Fibroblast of skin of left biceps (primary cell): ENCODE measurements at regions not wholly inside any gene's neighbourhood (a gene's known extent, or its start where the extent isn't known, plus 50 kb on each side); places are given as distances from the start of the nearest gene placed in this dataset.
"Not testable (repeated sequence)": the region's sequence is repeated elsewhere in the genome, so short reads cannot be mapped to it uniquely, and the experiment has no call there.

Source experiments
- DNase-seq, 2 experiments: peaks; one replicate each; pipeline ENCODE4 v3.0.0-alpha.2; 2013; ENCODE audit warnings: low read depth in 2 of 2

DNA sequence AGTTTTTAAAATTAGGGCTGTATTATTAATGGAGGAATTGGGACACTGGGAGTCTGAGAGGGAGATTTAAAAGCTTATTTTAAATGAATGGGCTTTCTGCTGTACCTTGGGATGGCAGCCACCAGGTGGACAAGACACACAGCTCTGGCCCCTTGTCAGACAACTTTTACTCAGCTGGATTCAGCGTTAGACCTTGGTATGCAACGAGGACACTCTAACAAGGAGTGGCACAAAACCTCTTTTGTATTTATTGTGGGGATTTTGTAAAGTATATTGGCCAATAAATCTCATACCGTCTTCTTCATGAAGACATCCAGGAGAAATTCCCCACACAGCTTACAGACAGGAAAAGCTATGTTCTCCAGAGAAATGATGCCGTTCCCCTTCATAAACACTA is 105.7 kb downstream of the LCA5 start:
- DNase-seq: no peak

DNA sequence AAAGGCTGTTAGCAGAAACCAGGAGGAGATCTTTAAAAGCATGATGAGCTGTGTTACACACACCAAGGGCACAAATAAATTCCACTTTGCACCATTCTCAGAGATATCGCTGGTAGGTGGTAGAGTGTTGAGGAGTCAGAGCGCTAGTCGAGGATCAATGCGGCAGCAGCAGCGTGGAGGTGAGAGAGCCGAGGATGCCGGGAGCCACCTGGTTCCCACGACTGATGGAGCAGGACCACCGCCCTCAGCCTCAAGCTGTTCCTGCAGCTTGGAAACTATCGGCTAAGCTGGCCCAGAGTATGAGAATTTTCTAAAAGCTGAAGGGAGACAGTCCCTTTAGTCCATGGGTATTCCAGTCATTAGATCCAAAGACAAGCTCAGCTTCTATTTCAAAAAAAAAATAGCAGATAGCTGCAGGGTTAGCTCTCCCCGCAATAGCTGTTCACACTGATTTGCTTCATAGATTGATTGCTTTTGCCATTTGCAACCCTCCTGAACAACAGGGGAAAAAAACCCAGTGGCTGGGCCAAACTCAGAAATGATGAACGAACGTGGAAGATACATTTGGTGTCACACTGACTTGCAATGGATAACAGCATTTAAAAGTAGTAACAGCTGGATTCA is 106.2 kb downstream of the LCA5 start:
- DNase-seq: no peak

DNA sequence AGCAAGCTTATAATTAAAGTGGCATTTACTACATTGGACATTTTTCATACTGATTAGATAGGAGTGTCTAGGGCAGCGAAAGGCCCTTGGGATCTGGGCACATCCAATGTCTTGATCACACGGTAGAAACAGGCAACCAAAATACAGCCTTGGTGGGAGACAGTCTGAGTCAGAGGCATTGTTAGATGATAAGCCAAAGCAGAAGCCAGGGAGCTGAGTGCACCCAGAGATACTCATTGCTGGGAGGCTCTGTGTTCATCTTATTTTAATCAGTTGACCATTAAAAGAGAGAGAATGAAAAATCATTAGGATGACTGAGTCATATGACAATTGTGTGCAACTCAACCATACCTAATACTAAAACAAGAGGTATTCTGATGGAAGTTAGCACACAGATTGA is 109.5 kb downstream of the LCA5 start:
- DNase-seq: no peak

DNA sequence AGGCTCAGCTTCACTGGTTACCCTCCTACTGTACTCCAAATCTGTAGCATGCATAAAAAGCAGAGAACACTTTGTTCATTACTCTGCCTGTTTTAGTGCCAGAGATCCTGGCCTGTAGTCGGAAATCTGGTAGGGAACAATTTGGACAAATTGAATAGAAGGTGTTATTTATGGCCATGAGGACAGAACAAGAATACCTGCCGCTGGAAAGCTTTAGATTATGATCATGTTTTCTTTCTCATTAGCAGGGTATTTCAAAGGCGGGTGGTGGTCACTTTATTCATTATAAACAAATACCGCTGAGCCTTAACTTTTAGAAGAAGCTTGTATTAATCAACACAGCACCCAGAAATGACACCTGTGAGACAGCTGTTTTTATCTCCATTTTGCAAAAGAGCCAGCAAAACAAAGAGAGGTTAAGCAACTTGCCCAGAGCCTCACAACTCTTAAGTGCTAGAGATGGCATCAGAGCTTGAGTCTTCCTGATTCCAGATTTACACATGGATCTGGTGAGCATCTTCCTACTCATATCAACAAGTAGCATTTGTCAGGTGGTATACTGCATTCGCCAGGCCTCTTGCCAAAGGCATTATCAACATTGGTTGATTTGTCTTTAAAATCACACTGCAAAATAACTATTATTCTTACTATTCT is 110.5 kb downstream of the LCA5 start:
- no peak for DNase-seq

DNA sequence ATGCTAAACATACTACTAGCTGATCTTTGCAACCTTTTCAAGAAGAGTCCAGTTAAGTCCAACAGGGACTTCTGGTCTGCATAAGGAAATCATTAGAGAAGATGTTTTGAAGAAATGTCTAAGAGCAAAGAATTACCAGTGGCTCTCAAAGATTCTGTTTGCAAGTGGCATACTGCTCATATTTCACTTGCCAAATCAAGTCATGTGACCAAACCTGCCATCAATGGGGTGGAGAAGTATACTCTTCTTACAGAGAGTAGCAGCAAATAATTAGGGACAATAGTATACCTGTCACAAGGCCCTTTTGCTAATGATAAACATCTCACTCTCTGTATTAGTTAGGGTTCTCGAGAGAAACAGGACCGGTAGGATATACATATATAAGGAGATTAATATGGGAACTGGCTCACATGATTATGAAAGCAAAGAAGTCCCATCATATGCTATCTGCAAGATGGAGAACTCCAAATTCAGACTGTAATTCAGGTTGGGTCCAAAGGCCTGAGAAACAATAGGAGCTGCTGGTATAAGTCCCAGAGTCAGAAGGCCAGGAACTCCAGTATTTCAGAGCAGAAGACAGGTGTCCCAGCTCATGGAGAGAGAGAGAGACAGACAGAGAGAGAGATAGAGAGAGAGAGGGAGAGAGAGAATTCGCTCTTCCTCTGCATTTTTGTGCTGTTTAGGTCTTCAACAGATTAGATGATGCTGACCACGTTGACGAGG is 111.5 kb downstream of the LCA5 start:
- no peak for DNase-seq

DNA sequence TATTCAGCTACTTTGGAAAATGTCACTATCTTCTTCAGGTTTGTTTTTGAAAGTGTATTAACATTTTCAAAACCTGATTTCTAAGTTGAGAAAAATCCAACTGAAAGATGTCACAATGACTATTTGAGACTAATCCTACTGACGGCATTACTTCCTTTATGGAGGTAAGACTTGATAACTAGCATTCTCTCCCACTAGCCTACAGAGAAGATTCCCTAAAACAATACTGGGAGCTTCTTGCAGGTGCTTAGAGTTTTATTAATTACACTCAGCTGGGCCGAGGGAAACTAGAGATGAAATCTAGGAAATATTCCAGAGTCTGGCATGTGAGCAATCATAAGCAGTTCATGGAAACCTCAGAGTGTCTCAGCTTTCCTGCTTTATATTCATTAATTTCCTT is 114.0 kb downstream of the LCA5 start:
- DNase-seq: no peak

DNA sequence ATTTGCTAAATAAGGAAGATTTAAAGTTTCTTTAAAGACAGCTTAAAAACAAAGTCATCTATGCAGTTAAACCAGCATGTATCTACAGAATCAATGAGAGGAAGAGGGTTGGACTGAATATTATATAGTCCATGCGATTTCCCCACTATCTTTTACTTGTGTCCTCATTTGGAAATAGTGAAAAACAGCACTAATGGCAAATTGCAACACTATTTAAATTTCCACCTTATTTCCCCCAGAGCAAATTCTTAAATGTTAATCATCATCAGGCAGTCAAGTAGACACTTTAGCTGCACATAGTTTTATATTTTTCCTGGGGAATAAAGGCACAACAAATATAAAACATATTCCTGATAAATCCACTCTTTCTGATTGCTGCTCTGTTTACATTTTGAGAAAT is 114.6 kb downstream of the LCA5 start:
- DNase-seq: no peak

DNA sequence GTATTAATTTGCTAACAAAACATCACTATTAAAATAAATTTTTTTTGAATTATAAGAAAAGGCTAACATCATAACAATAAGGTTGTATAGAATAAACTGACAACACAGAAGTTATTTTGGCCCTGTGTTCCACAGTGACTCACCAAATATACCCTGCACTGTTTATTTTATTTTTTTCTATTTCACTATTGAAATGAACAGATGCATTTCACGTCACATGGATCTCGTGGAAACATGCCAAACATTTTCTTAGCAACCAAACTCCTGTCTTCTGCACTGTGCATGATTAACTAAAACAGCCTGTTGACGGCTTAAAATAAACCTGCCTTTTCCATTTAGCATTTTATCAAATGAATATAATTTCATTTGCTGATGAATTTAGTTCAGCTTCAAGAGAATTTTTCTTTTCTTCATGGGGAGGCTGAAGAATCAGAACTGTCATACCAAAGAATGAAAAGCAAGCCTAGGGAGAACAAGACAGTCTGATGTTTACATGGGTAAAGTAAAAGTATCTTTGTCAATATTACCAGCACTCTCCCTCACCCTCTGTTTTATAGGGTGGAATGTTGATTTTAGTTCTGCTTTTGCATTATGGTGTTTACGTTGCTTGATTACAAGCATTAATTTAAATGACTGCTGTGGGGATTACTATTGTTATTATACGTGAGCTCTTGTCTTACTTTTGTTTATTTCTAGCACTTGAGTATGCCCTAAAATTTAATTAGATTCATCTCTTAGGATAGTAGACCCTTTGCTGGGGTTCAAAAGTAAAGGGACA is 115.3 kb downstream of the LCA5 start:
- DNase-seq: peak; percentile 72 to 73

DNA sequence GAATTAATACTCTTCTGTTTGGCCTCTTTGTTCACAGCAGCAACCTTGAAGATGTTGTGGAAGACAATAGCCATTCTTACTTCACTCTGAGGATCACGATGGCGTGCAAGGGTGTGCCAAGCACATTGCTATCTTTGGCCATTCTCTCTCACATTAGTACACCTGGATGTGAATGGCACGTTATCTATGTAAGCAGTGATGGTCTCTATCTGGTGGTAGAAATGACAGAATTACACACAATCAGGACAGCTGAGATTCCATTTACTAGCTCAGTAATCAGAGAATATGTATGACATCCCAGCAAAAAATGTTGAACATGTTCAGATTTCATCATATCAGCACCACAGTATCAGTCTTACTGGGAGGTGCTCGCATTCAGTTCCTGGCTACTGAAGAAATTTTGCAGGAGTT is 116.2 kb downstream of the LCA5 start:
- DNase-seq: peak; percentile 19 to 43

DNA sequence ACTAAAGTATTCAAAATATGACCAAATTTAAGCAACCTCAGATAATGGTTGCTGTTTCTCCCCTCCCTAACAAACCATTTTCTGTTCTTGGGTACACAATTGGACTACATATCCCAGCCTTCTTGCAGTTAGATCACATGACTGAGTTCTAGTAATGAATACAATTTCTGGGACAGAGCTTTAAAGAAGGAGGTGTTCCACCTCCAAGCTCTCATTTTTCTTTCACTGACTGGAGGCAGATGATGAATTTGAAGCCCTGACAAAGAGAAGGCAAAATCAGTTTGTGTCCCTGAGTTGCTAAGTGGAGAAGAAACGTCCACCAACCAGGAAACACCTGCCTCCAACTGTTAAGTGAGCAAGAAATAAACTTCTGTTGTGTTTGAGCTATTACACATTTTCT is 117.2 kb downstream of the LCA5 start:
- DNase-seq: no peak

DNA sequence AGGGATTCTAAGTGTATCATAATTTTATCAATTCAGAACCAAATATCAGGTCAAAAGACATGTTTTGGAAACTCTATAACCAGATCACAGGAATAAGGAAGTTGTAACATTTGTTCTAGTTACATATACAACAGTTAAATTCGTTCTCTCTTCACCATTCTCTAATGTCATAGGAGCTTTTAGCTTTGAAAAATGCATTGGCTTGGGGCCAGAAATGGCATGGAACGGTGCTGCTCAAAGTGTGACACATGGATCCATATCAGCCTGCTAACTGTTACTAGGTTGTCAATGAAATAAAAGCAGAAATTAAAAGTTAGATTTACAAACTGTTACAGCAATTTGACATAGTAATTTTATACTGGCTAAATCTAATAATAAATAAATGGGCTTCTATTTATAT is 120.3 kb downstream of the LCA5 start:
- DNase-seq: no peak

DNA sequence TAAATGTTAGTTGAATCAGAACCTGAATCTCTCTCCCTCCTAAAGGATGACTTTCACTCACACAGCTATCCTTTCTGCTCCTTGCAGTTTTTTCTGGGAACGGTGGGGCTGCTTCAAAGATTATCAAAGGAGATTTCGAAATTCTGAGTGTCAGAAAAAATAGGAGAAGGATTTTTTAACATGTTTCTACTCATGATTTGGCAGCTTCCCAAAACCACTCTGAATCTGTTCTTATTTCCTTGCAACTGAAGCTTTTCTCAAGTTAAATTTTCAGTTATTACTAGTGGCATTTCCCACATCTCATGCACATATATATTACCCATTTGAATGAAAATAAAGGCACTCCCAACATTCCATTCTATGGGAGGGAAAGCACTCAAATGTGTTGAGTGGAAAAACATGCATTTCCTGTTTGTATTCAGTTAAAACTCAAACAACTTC is 123.6 kb downstream of the LCA5 start:
- DNase-seq: peak; percentile 58 to 60

DNA sequence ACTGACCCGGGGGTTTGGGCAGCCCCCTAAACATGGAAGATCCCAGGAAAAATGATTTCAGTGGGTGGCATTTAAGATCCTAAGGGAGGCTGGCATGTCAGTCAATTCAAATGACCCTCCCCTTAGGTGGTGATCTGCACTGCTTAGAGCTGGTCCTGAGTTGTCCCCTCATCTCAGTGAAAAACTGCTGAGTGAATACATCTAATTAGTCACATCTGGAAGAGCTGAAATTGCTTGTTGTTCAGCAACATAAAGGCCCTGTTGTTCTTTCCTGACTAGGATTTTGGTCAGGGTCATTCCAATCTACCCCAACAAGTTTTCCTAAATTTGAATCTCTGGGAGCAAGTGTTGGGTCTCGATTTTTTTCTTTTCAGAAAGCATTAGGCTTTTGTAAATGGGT is 126.4 kb downstream of the LCA5 start:
- DNase-seq: no peak

DNA sequence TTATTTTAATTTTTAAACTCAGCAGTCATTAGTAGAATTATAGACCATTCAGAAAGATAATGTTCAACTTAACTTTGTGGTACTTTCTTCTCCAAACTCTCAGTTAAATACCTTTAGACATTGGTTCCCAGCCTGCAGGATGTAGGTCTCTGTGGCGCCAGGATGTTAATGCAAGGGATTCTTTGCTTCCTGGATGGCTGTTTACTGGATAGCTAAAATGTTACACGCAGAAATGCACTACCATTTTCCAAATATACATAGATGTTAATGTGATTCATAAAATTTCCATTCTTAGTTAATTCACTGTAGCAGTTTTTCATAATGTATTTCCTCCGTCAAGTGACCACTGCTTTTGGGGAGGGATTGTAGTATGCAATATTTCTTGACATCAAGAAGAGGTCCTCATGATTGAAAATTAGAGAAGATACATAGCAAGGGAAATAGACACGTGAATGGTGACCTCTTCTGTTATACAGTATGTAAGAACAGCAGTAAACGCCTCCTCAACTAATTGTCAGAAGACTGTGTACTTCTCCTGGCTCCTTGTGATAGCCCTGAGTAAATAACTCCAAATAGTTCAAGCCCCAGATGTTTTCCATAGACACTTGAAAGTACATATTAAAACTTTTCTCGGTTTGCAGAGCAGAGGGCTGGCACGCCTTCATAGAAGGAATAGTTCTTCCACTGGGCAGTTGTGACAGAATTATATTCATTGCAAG is 128.8 kb downstream of the LCA5 start:
- no peak for DNase-seq

DNA sequence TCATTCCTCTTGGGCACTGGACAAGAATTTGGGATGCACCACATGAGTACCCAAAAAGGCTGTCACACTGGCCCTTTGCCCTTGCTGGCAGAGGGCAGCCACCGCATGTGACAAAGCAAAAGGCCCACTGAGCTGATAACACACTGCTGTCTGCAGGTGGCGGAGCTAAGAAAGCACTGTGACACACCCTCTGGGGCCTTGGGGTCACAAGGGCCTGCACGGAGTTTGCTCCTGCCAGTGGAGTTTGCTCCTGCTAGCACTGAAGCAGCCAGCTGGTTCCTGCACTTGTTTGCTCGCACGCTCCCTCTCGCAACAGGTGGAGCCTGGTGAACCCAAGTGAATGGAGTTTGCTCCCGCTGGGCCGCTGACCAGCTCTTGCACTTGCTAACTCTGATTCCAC is 132.6 kb downstream of the LCA5 start:
- DNase-seq: no peak

DNA sequence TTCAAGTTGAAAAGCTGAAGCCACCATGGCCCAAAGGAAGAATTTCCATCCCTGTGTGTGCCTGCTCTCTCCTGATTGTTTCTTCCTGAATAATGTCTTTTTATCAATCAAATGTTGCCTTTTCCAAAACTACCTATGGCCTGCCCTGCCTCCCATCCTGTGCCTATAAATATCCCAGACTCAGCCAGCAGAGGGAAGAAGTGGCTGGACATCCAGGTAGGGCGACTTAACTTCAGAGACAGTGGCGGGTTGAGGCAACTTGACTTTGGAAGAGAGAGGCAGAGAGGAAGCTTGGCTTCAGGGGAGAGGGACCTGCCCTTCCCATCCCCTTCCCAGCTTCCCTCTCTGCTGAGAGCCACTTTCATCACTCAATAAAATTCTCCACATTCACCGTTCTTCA is 133.0 kb downstream of the LCA5 start:
- no peak for DNase-seq

DNA sequence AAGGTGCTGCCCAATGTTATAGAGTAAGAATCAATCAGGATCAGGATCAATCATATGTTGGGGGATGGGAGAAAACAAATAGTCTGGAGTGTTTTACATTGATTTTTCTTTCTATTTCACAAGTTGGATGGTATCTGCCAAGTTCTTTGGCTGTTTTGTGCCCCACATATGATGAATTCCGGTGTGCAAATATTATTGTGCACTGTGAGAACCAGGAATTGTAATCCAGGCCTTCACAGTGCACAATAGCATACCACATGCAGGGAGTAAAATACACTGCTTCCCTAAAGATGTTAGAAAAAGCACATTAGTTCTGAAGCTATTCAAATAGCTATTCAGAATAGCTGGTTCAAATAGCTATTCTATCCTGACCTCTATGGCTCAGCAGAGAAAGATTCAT is 133.7 kb downstream of the LCA5 start:
- no peak for DNase-seq

DNA sequence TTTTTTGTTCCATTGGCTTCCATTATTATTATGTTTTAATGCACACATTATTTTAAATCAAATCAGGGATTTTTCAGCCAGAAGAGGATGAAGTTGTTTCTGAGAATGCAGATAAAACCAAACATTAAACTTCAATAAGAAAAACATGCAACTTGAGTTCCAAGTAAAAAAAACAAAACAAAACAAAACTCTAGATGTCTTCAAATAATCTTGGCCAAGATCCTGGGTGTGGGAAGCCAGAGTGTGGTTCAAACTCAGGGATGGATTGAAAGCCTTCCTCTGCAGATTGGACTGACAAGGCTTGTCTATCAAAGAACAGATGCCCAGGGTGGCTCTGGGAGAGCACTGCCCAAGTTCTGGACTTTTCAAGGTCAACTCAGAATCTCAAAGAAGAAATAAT is 134.1 kb downstream of the LCA5 start:
- no peak for DNase-seq

DNA sequence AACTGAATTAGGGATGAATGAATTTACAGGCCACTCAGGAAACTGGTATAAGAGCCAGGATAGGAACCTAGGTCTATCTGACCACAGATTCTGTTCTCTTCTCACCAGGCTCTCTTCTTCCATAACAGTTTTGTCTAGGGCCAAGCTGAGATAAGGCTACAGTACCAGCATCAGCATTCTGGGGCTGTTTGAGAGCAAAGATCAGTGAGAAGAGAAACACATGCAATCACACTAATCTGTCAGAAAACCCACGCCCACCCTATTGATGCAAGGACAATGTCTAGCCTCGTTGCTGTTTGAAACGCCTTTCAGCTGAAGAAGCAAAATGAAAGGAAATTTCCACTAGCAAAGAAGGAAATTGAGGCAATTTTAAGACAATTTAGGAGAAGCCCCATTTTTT is 137.7 kb downstream of the LCA5 start:
- DNase-seq: no peak

DNA sequence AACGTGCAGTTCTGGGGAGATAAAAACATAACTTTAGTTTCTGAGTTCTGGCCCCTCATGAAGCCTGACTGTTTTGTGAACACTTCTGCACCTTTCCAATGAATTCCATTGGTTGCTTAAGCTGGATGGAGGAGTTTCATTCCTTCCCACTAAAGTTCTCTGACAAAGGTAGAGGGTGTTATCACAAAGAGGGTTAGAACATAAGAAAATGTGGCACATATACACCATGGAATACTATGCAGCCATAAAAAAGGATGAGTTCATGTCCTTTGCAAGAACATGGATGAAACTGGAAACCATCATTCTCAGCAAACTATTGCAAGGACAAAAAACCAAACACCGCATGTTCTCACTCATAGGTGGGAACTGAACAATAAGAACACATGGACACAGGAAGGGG is 138.6 kb downstream of the LCA5 start:
- not testable (repeated sequence) for DNase-seq

DNA sequence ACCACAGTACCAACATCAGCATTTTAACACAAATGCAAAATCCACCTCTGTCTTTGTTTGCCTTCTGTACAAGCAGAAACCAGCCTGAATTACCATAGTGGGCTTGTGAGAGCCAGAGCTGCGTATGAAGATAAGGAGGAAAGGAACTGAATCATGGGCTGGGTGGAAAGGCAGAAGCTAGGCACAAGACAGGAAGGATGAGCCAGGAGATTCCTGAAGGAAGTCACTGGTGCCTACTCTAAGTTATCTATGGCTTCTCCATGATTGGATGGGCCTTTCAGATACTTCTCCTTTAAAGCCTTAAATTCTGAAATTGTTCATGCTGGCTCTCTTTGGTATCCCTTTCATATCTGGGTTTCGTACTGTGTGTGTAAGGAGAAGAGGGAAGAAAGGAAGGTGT is 140.6 kb downstream of the LCA5 start:
- no peak for DNase-seq

DNA sequence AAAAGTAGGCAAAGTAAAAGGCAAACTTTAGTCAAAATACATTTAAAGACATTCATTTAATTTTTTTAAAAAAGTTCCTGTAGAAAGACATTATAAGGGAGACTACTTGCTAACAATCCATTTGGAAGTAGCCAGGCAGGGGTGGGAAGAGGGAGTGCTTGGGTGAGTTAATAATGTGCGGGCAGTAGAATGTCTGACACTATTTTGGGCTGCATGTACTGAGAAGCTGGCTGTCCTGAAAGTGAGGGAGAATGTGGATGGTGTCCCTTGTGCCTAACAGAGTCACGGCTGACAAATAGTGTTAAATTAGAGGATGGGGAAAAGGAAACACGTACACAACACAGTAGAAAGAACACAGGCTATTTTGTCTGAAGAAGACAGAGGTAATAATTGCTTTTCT is 142.5 kb downstream of the LCA5 start:
- no peak for DNase-seq
